ENCODE measurements at regions not wholly inside any gene's neighbourhood (a gene's known extent, or its start where the extent isn't known, plus 50 kb on each side); places are given as distances from the start of the nearest gene placed in this dataset.

DNA sequence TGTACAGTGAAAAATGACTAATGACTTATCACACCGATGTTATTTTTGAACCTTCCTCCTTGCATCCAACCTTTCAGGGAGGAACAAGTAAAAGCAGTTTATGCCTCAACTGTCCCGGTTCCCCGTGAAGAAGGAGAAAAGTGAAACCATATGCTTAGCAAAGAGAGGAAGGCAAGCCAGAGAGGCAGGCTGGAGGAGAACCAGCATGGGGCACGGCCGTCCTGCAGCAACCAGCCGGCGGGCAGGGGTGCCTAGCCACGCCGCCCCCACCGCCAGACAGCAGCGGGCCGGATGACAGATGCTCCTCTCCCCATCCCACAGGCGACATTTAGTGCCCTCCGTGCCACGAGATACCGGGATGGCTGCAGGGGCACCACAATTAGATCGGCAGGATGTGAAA, 421.4 kb upstream of the MGMT start:
- H3K4me3 ChIP-seq (ENCODE audit: low read depth, low read length): peak overlapping the region; percentile 8
- H3K27me3 ChIP-seq (ENCODE audit: control insufficient read depth, insufficient read depth, low read length): peaks cover 6% of the 10 kb centered on the region
- TF ChIP-seq, protein P1, sequence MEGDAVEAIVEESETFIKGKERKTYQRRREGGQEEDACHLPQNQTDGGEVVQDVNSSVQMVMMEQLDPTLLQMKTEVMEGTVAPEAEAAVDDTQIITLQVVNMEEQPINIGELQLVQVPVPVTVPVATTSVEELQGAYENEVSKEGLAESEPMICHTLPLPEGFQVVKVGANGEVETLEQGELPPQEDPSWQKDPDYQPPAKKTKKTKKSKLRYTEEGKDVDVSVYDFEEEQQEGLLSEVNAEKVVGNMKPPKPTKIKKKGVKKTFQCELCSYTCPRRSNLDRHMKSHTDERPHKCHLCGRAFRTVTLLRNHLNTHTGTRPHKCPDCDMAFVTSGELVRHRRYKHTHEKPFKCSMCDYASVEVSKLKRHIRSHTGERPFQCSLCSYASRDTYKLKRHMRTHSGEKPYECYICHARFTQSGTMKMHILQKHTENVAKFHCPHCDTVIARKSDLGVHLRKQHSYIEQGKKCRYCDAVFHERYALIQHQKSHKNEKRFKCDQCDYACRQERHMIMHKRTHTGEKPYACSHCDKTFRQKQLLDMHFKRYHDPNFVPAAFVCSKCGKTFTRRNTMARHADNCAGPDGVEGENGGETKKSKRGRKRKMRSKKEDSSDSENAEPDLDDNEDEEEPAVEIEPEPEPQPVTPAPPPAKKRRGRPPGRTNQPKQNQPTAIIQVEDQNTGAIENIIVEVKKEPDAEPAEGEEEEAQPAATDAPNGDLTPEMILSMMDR (IDR thresholded peaks at IDR 0.05; ENCODE audit: insufficient read depth, low read length, poor library complexity, severe bottlenecking): no peak
- DNase-seq (ENCODE audit: low read depth): no peak
- H3K36me3 ChIP-seq (ENCODE audit: control insufficient read depth, insufficient read depth, low read length): no peaks in the 10 kb centered on the region

DNA sequence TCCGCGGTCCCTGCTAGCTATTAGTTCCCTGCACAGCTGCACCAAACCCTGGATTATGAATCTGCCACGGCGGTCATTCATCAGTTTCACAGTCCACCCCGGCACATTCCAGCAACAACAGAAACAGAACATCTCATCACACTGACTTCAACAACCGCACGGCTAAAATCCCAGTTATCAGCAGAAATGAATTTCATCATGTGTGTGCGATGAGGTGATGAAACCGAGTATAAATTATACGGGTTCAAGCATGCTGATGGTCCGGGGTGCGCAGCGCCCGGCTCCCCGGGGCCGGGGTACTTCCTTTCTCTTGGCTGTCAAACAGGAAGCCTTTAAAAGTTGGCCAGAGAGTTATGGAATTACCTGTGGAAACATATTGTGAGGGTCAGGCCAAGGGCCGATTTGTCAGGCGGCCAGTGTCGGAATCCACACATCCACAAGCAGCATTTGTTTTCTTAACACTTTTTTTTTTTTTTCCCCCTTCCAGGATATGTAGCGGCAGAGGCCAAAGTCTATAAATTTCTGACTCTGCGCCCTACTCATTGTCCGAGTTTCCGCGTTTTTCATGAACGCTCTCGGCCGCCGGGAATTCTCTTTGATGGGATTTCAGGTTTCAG, 420.9 kb upstream of the MGMT start:
- H3K27me3 ChIP-seq (ENCODE audit: control insufficient read depth, insufficient read depth, low read length): peaks cover 6% of the 10 kb centered on the region
- DNase-seq (ENCODE audit: low read depth): no peak
- H3K36me3 ChIP-seq (ENCODE audit: control insufficient read depth, insufficient read depth, low read length): no peaks in the 10 kb centered on the region
- TF ChIP-seq, protein P1 (IDR thresholded peaks at IDR 0.05; ENCODE audit: insufficient read depth, low read length, poor library complexity, severe bottlenecking): no peak
- no peak overlapping the region for H3K4me3 ChIP-seq (ENCODE audit: low read depth, low read length)

DNA sequence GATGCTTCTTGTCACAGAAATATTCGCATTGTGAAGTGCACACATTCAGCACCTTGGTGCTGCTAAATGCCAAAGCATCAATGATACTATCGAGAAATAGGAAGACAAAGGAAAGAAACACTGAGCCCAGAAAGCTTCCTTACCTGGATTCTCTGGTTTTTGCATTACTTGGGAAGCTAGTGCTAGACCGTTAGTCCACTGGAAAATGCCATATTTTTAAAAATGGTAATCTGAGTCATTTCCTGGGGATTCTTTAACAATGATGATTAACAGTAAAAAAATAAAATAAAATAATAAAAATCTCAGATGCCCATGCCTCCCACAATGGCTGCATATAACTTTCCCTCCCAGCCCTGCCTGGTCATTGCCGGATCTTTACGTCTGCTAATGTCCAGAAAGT, 420.1 kb upstream of the MGMT start:
- H3K4me3 ChIP-seq (ENCODE audit: low read depth, low read length): no peak overlapping the region
- no peaks in the 10 kb centered on the region for H3K36me3 ChIP-seq (ENCODE audit: control insufficient read depth, insufficient read depth, low read length)
- DNase-seq (ENCODE audit: low read depth): no peak
- TF ChIP-seq, protein P1 (IDR thresholded peaks at IDR 0.05; ENCODE audit: insufficient read depth, low read length, poor library complexity, severe bottlenecking): no peak
- peaks cover 6% of the 10 kb centered on the region for H3K27me3 ChIP-seq (ENCODE audit: control insufficient read depth, insufficient read depth, low read length)

DNA sequence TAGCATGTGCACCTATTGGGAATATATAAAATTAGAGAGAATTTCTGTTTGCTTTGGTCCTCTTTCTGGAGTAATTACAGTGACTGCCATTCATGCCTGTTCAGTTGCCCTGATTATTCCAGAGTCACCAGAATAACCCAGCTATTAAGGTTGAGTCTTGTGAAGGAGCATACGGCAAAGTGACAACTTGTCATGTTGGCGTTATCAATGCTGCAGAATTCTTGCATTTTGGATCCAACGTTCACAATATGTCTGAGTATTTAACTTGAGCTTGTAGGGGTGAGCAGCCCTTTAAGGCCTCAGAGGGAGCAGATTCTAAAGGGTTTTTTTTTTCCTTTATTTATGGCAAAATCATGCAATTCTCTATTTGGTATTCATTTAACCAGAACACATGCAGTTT, 419.4 kb upstream of the MGMT start:
- Histone ChIP-seq H3K36me3 (ENCODE audit: control insufficient read depth, insufficient read depth, low read length) (no peaks in the 10 kb centered on the region), H3K4me3 (ENCODE audit: low read depth, low read length) (no peak overlapping the region), H3K27me3 (ENCODE audit: control insufficient read depth, insufficient read depth, low read length) (peaks cover 6% of the 10 kb centered on the region)
- TF ChIP-seq, protein P1 (IDR thresholded peaks at IDR 0.05; ENCODE audit: insufficient read depth, low read length, poor library complexity, severe bottlenecking): no peak
- no peak for DNase-seq (ENCODE audit: low read depth)

DNA sequence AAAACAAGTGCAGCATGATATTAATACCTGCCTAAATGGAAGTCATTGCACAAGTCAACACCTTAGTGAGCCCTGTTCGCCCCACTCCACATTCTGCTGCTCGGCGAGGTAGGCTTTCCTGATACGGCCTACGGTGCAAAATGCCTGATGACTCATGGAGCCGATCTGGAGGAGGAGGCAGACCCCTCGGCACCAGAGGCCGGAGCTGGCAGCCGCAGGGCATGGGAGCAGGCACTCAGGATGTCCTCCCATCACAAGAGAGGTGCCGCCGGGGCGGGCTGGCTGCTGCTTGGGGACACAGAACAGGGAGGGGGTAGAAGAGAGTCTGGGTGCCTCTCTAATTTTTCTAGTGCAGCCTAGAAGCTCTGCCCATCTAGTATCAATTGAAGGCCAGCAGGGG, 418.5 kb upstream of the MGMT start:
- Histone ChIP-seq H3K27me3 (ENCODE audit: control insufficient read depth, insufficient read depth, low read length) (peaks cover 6% of the 10 kb centered on the region), H3K36me3 (ENCODE audit: control insufficient read depth, insufficient read depth, low read length) (no peaks in the 10 kb centered on the region), H3K4me3 (ENCODE audit: low read depth, low read length) (no peak overlapping the region)
- DNase-seq (ENCODE audit: low read depth): peak; percentile 9
- TF ChIP-seq, protein P1 (IDR thresholded peaks at IDR 0.05; ENCODE audit: insufficient read depth, low read length, poor library complexity, severe bottlenecking): no peak

DNA sequence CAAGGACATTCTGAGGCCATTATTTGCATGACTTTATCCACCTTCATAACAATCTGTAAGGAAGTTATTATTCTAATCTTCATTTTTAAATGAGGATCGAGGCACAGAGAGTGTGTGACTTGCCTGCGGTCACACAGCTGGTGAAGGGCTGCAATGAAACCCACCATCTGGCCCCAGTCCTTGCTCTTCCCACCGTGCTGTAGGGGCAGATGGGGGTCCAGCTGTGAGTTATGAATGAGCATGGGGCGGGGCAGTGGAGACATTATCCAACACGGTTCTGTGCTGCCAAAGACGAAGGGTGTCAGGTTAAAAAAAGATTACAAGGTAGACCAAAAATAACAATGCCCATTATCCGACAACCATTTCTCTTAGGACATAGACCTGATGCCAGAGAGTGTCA, 417.5 kb upstream of the MGMT start:
- Histone ChIP-seq H3K36me3 (ENCODE audit: control insufficient read depth, insufficient read depth, low read length) (no peaks in the 10 kb centered on the region), H3K4me3 (ENCODE audit: low read depth, low read length) (no peak overlapping the region), H3K27me3 (ENCODE audit: control insufficient read depth, insufficient read depth, low read length) (peaks cover 6% of the 10 kb centered on the region)
- TF ChIP-seq, protein P1 (IDR thresholded peaks at IDR 0.05; ENCODE audit: insufficient read depth, low read length, poor library complexity, severe bottlenecking): no peak
- DNase-seq (ENCODE audit: low read depth): no peak

Measured in kidney epithelial cell (primary cell).